ENCODE measurements at regions not wholly inside any gene's neighbourhood (a gene's known extent, or its start where the extent isn't known, plus 50 kb on each side); places are given as distances from the start of the nearest gene placed in this dataset.

- Histone ChIP-seq H3K9ac (ENCODE audit: control insufficient read depth, insufficient read depth, low read length) (no peak overlapping the region), H3K4me1 (ENCODE audit: control insufficient read depth, insufficient read depth, low read length) (no peaks in the 10 kb centered on the region), H3K9me3 (replicated peaks; ENCODE audit: control insufficient read depth, insufficient read depth, low read length) (no peaks in the 10 kb centered on the region), H3K27me3 (replicated peaks in 1 of 2; ENCODE audit: control insufficient read depth in 2 of 2, insufficient read depth in 2 of 2, low read length in 1 of 2) (no peaks in the 10 kb centered on the region), H2AFZ (ENCODE audit: control insufficient read depth, low read depth, low read length) (no peak overlapping the region), H3K4me3 (no peak overlapping the region), H4K20me1 (ENCODE audit: control insufficient read depth, insufficient read depth) (no peaks in the 10 kb centered on the region), H3K36me3 (ENCODE audit: control insufficient read depth in 2 of 2, insufficient read depth in 2 of 2, low read length in 1 of 2) (no peaks in the 10 kb centered on the region), H3K4me2 (ENCODE audit: control insufficient read depth, insufficient read depth) (no peak overlapping the region), H3K27ac (ENCODE audit: control insufficient read depth, insufficient read depth) (no peak overlapping the region), H3K79me2 (ENCODE audit: control insufficient read depth, insufficient read depth, low read length) (no peaks in the 10 kb centered on the region)
- no TSS peak for BruUV-seq (replicated peaks)
- SMC1A ChIA-PET (ENCODE audit: uncharacterized antibody, unreplicated experiment) = interaction anchor here (0.6 to 2.2 kb wide), 4 partner anchors 8 to 389 kb away, joined by 3 to 8 read pairs (median 3); no protein-coding TSS in a partner anchor
- CTCF ChIA-PET = interaction anchor here (1.3 to 1.4 kb wide), 2 partner anchors 12 to 233 kb away, joined by 3 to 5 read pairs; no protein-coding TSS in a partner anchor
- RAD21 ChIA-PET (ENCODE audit: unreplicated experiment) = interaction anchor here (1.5 kb wide), 1 partner anchor 13 kb away, joined by 3 read pairs; no protein-coding TSS in a partner anchor
- intact Hi-C loops (cut with micrococcal nuclease; ENCODE audit: unreplicated experiment) (no loop called here), in situ Hi-C loops (cut with MboI) (no loop called here)
- DNase-seq (ENCODE audit: low read depth, low spot score) (no peak), FAIRE-seq (no peak), ATAC-seq (no peak)
- POLR2A ChIA-PET = interaction anchor here (1.1 kb wide), 1 partner anchor 9 kb away, joined by 4 read pairs; no protein-coding TSS in a partner anchor
- TF ChIP-seq BMI1 (IDR thresholded peaks at IDR 0.05; ENCODE audit: borderline replicate concordance) = no peak
- no peak for TF ChIP-seq TARDBP (IDR thresholded peaks at IDR 0.05; ENCODE audit: borderline replicate concordance)
- no peak for TF ChIP-seq CTCF (IDR thresholded peaks at IDR 0.05 in 2 of 3, conservative IDR thresholded peaks at IDR 0.05 in 1 of 3; ENCODE audit: control insufficient read depth in 2 of 3, extremely low read depth in 1 of 3, insufficient read depth in 1 of 3, low read depth in 3 of 3, low read length in 3 of 3)
- TF ChIP-seq SMAD1 (IDR thresholded peaks at IDR 0.05; ENCODE audit: low read depth, partially characterized antibody) = no peak
- no peak for TF ChIP-seq TCF7 (IDR thresholded peaks at IDR 0.05; ENCODE audit: borderline replicate concordance)
- TF ChIP-seq POU2F2 (IDR thresholded peaks at IDR 0.05; ENCODE audit: borderline replicate concordance, low read depth, low read length) = no peak
- no peak for TF ChIP-seq POLR2AphosphoS2 (IDR thresholded peaks at IDR 0.05; ENCODE audit: low read depth, low read length)
- no peak for TF ChIP-seq BACH1 (IDR thresholded peaks at IDR 0.05; ENCODE audit: borderline replicate concordance)
- no peak for TF ChIP-seq SMAD5 (IDR thresholded peaks at IDR 0.05; ENCODE audit: low read depth)
- no peak for TF ChIP-seq HDGF (IDR thresholded peaks at IDR 0.05)
- TF ChIP-seq ZNF207 (IDR thresholded peaks at IDR 0.05; ENCODE audit: borderline replicate concordance) = no peak
- TF ChIP-seq, protein P1, sequence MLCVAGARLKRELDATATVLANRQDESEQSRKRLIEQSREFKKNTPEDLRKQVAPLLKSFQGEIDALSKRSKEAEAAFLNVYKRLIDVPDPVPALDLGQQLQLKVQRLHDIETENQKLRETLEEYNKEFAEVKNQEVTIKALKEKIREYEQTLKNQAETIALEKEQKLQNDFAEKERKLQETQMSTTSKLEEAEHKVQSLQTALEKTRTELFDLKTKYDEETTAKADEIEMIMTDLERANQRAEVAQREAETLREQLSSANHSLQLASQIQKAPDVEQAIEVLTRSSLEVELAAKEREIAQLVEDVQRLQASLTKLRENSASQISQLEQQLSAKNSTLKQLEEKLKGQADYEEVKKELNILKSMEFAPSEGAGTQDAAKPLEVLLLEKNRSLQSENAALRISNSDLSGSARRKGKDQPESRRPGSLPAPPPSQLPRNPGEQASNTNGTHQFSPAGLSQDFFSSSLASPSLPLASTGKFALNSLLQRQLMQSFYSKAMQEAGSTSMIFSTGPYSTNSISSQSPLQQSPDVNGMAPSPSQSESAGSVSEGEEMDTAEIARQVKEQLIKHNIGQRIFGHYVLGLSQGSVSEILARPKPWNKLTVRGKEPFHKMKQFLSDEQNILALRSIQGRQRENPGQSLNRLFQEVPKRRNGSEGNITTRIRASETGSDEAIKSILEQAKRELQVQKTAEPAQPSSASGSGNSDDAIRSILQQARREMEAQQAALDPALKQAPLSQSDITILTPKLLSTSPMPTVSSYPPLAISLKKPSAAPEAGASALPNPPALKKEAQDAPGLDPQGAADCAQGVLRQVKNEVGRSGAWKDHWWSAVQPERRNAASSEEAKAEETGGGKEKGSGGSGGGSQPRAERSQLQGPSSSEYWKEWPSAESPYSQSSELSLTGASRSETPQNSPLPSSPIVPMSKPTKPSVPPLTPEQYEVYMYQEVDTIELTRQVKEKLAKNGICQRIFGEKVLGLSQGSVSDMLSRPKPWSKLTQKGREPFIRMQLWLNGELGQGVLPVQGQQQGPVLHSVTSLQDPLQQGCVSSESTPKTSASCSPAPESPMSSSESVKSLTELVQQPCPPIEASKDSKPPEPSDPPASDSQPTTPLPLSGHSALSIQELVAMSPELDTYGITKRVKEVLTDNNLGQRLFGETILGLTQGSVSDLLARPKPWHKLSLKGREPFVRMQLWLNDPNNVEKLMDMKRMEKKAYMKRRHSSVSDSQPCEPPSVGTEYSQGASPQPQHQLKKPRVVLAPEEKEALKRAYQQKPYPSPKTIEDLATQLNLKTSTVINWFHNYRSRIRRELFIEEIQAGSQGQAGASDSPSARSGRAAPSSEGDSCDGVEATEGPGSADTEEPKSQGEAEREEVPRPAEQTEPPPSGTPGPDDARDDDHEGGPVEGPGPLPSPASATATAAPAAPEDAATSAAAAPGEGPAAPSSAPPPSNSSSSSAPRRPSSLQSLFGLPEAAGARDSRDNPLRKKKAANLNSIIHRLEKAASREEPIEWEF (IDR thresholded peaks at IDR 0.05; ENCODE audit: insufficient replicate concordance, low read depth, low read length) = no peak
- no peak for TF ChIP-seq POLR2A (IDR thresholded peaks at IDR 0.05; ENCODE audit: low read depth, low read length)
- no peak for TF ChIP-seq BRCA1 (IDR thresholded peaks at IDR 0.05; ENCODE audit: low read depth, low read length)
- TF ChIP-seq, protein P2, sequence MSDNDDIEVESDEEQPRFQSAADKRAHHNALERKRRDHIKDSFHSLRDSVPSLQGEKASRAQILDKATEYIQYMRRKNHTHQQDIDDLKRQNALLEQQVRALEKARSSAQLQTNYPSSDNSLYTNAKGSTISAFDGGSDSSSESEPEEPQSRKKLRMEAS (IDR thresholded peaks at IDR 0.05; ENCODE audit: low read depth, low read length) = no peak
- TF ChIP-seq, protein P3, sequence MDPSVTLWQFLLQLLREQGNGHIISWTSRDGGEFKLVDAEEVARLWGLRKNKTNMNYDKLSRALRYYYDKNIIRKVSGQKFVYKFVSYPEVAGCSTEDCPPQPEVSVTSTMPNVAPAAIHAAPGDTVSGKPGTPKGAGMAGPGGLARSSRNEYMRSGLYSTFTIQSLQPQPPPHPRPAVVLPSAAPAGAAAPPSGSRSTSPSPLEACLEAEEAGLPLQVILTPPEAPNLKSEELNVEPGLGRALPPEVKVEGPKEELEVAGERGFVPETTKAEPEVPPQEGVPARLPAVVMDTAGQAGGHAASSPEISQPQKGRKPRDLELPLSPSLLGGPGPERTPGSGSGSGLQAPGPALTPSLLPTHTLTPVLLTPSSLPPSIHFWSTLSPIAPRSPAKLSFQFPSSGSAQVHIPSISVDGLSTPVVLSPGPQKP (IDR thresholded peaks at IDR 0.05; ENCODE audit: low read depth, low read length) = no peak
These were observed 1145.1 kb upstream of the MAP3K7 start for GRCh38 chr6:91731939-91732338.

All from GM12878 (cell line).